GM20000 (cell line): ENCODE measurements at regions not wholly inside any gene's neighbourhood (a gene's known extent, or its start where the extent isn't known, plus 50 kb on each side); places are given as distances from the start of the nearest gene placed in this dataset.

Source experiments
- DNase-seq: peaks from one replicate; pipeline ENCODE4 v3.0.0; 2012; ENCODE audit warnings: low spot score
- TF ChIP-seq, protein P1 (sequence below): IDR thresholded peaks from 2 replicates; pipeline ENCODE4 v1.5.1; 2012; ENCODE audit warnings: mild to moderate bottlenecking, control low read depth; ENCODE audit errors: extremely low read depth, missing control alignments

DNA sequence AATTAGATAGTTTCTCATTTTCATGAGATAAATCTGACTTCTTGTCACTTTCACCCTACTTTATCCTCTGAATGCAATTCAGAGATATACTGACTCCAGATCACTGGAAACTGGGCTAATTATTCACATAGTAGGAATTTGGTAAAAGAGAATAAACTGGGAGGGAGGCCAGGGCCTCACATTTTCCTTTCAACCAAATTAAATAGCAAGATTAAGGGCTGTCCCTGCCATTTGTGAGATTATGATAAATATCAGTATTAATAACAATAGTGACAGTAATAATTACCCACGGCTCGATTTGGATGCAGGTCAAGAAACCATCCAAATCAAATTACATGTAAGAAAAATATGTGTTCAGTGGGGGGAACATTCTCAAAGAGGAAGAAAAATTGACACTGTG lies 140.5 kb downstream of the CD83 start:
- no peak for DNase-seq
- TF ChIP-seq, protein P1, sequence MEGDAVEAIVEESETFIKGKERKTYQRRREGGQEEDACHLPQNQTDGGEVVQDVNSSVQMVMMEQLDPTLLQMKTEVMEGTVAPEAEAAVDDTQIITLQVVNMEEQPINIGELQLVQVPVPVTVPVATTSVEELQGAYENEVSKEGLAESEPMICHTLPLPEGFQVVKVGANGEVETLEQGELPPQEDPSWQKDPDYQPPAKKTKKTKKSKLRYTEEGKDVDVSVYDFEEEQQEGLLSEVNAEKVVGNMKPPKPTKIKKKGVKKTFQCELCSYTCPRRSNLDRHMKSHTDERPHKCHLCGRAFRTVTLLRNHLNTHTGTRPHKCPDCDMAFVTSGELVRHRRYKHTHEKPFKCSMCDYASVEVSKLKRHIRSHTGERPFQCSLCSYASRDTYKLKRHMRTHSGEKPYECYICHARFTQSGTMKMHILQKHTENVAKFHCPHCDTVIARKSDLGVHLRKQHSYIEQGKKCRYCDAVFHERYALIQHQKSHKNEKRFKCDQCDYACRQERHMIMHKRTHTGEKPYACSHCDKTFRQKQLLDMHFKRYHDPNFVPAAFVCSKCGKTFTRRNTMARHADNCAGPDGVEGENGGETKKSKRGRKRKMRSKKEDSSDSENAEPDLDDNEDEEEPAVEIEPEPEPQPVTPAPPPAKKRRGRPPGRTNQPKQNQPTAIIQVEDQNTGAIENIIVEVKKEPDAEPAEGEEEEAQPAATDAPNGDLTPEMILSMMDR: no peak

DNA sequence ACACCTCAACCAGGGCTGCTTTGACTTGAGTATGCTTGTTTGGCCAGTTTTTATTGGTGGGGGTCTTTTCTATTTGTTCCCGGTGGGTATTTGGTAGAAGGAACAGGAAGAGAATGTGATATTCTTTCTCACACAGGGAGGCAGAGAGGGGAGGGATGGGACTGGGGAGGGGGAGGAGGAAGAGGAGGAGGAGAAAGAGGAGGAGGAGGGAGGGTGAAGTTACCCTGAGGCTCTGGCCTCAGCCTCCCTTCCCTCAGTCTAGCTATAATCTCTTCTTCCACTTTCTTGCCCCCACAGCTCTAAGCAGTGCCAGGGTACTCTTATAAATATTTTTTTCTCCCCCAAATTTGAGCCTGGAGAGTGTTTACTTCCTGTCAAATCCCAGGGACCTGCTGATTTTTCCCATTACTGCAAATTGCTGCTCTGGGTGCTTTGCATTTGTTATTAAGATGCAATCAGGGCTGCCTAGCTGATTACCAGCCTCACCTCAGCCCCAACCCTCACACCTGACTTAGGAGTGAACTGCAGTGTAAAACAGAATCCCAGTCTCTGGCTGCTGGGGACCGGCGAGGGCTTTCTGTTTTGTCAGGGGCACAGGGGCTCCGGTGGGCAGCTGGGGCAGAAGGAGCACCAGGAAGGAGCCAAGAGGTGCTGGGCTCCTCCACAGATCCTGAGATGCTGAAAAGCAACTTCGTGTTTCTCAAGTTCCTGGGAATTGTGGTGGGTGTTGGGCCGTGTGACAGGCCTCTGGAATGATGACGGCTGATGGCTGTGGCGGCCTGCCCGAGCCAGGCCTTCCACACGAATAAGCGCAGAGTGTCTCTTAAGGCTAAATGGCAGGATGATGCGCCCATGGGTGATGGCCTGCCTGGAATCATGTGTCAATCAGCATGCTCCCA lies 141.4 kb downstream of the CD83 start:
- TF ChIP-seq, protein P1: no peak

DNA sequence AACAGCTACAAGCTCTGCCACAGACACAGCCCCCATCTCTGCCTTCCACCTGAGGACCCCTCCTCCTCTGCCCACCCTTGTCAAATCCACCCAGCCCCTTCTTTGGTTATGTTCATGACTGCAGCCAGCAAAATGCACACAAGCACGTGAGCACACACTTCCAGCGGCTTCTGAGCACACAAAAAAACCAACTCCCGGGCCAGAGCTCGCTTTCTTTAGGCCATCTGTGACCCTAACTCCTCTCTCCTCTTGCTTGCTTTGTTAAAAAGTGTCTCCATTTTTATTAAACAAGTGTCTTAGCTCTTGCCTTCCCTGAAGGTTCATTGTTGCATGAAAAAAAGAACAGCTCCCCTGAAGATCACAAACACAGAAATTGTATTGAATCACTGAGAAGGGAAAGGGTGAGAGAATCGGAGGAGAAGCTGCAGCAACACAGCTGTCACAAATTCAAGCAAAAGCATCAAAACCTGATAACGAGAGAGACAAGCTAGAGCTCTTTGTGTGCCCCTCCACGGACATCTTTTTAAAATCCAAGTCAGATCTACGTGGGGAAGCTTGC lies 142.1 kb downstream of the CD83 start:
- no peak for DNase-seq
- TF ChIP-seq, protein P1: no peak

More for the DNA sequence above, 141.4 kb downstream of the CD83 start:
- DNase-seq: no peak

DNA sequence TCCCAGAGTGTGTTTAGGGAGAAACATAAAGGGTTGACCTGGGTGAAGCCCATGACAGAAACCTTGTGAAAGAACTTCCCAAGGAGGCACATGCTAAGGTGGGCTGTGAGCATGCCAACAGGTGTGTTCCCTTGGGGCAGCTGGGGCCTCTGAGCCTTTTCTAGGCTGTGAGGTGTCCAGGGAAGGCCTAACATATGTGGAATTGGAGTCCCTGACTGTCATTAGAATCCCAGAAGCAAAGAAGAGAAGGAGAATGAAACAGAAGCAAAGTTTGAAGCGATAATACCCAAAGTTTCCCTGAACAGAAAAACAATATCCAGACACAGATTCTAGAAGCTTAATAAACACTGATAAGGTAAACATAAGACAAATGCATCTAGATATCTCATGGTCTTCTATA lies 143.3 kb downstream of the CD83 start:
- no peak for DNase-seq
- TF ChIP-seq, protein P1: no peak

DNA sequence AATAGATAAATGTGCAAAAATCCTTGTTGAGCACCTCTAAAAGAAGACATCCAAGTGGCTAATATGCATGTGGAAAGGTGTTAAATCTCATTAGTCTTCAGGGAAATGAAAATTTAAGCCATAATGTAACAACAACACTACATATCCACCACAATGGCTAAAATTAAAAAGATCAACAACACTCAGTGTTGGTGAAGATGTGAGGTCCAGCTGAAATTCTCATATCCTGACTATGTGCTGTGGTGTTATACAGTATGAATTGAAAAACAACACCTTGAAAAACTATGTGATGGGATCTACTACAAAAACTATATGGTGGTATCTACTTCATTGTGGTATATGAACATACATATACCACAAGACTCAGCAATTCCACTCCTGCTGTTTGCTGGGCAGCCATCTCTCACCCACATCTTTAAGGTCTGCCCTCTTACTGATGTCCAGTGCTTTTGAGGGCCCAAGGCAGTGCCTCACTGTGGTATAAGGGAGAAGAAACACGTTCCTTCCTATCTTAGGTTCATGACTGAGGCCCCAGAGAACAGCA lies 146.4 kb downstream of the CD83 start:
- DNase-seq: no peak
- TF ChIP-seq, protein P1: no peak

DNA sequence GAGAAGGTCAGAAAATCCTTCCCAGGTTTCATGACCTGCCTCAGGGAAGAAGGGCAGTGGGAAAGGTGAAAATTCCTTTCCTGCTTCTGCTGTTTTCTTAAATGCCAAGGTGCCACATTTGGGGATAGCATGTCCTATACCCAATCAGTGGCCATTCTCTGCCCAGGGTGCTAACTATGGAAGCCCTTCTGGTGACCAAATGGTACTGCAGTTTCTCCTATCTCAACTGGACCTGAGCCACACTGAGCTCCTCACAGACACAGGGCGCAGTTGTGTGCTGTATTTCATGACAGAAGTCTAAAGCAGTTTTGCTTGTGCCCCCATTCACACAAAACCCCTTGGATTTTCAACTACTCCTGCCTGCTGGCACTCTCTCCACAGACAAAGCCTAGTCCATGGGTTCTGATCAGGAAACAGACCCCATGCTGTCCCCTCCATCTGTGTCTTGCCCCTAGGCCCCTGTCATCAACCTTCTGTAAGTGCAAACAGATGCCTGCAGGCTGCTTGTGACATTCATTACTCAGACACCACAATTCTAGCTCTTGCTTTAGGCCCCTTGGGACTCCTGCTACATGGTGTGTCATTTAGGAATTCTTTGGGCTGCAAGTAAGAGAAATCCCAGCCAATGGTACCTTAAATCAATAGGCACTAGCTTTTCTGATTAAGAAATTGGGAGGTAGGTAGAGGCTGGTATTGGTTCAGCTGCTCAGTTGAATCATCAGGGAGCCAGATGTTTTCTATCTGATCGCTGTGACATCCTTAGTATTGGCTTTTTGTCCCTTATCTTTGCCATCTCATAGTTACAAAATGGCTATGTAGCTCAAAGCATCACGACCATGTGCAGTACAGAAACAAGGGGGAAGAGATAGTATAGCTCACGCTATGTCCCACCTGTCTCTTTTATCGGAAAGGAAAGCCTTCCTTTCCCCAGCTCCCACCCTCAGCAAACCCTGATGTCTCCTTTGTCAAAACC lies 147.8 kb downstream of the CD83 start:
- DNase-seq: no peak
- TF ChIP-seq, protein P1: no peak
